ENCODE measurements at regions not wholly inside any gene's neighbourhood (a gene's known extent, or its start where the extent isn't known, plus 50 kb on each side); places are given as distances from the start of the nearest gene placed in this dataset.

DNA sequence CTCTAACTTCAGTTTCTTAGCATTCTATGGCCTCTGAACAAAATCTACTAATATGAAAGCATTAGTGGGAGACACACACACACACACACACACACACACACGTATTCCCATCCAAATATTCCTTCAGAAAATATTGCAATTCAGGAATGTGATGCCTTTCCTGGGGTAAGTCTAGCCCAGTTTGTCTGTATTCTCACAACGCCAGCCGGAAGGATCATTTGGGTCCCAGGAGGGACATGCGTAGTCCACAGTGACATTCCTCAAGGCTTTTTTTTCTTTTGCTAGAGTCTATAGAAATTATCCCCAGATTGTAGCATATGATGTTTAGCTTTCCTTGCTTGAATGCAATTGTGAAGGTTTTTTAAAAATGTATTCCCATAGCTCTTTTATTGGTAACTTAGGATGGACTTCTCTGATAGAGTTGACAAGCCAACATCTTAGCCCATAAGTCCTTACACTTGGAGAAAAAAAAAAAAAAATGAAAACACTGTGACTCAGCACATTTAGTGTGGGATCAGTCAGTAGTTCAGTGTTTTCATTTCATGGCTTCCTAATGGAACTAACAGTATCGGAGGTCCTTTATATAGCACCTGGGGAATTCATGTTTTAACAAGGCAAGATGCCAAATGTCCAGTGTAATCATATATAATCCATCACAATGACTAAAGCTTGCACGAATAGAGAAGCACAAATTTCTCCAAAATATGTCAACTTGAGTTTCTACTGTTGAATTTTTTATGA, 316.5 kb downstream of the DIRAS2 start:
- Histone ChIP-seq H2AK5ac (ENCODE audit: low read depth, low read length) (no peak overlapping the region), H3K9ac (replicated peaks in 1 of 4; ENCODE audit: extremely low read depth in 1 of 4, low read depth in 3 of 4, low read length in 3 of 4) (no peak overlapping the region), H3K27me3 (replicated peaks in 1 of 4; ENCODE audit: control insufficient read depth in 3 of 4, extremely low read depth in 1 of 4, insufficient read depth in 3 of 4, low read length in 3 of 4) (no peaks in the 10 kb centered on the region), H2BK5ac (ENCODE audit: low read depth, low read length) (no peak overlapping the region), H4K5ac (ENCODE audit: insufficient read length, low read depth, low read length) (no peak overlapping the region), H3K79me2 (ENCODE audit: control insufficient read depth in 1 of 2, insufficient read depth in 2 of 2, low read length in 2 of 2) (no peaks in the 10 kb centered on the region), H4K91ac (replicated peaks; ENCODE audit: insufficient read length, low read length) (no peak overlapping the region), H3K18ac (ENCODE audit: extremely low read depth, low read length) (no peak overlapping the region), H3K4me1 (replicated peaks in 1 of 4; ENCODE audit: control insufficient read depth in 3 of 4, insufficient read depth in 4 of 4, low read length in 3 of 4) (no peaks in the 10 kb centered on the region), H3K9me3 (ENCODE audit: insufficient read depth in 2 of 2, low read depth in 1 of 2, low read length in 1 of 2) (no peaks in the 10 kb centered on the region), H3K36me3 (ENCODE audit: control insufficient read depth in 2 of 4, insufficient read depth in 4 of 4, low read length in 3 of 4) (no peaks in the 10 kb centered on the region), H2BK15ac (ENCODE audit: low read length) (no peak overlapping the region), H3K4me3 (ENCODE audit: extremely low read depth in 1 of 4, insufficient read depth in 2 of 4, low read depth in 3 of 4, low read length in 4 of 4) (no peak overlapping the region), H2BK20ac (ENCODE audit: low read length) (no peak overlapping the region), H3K23me2 (ENCODE audit: low read depth, low read length) (no peaks in the 10 kb centered on the region), H4K8ac (ENCODE audit: extremely low read depth, insufficient read depth, low read length) (no peak overlapping the region), H4K20me1 (replicated peaks in 1 of 2; ENCODE audit: control insufficient read depth in 1 of 2, insufficient read depth in 2 of 2, low read length in 2 of 2) (no peaks in the 10 kb centered on the region), H3K56ac (replicated peaks; ENCODE audit: insufficient read length, low read depth, low read length) (no peak overlapping the region), H3K14ac (ENCODE audit: insufficient read length) (no peak overlapping the region), H2AFZ (ENCODE audit: low read length) (no peak overlapping the region), H2BK12ac (ENCODE audit: low read depth, low read length) (no peak overlapping the region), H3K23ac (ENCODE audit: insufficient read length) (no peak overlapping the region), H3K79me1 (ENCODE audit: low read depth, low read length) (no peaks in the 10 kb centered on the region), H2BK120ac (replicated peaks; ENCODE audit: low read depth, low read length) (no peak overlapping the region), H3K27ac (ENCODE audit: low read depth, low read length) (no peak overlapping the region), H3K4me2 (ENCODE audit: insufficient read depth in 1 of 2, low read depth in 2 of 2, low read length in 2 of 2) (no peak overlapping the region), H3K4ac (replicated peaks; ENCODE audit: insufficient read length, low read depth, low read length) (no peak overlapping the region)
- FAIRE-seq (no peak), DNase-seq (ENCODE audit: low read depth in 1 of 2, low spot score in 2 of 2) (no peak)
- ChIA-PET POLR2A (ENCODE audit: partially characterized antibody) (no interaction called here), CTCF (ENCODE audit: partially characterized antibody) (interaction anchor here (0.7 kb wide), 3 partner anchors 9 to 758 kb away, joined by 3 read pairs; no protein-coding TSS in a partner anchor)
- TF ChIP-seq MAFK (IDR thresholded peaks at IDR 0.05; ENCODE audit: low read depth, low read length) = peak; percentile 19; the same call in 1 of the 2 replicates
- peak; percentile 37; the same call in 1 of the 2 replicates for TF ChIP-seq BACH1 (IDR thresholded peaks at IDR 0.05; ENCODE audit: low read length)
- TF ChIP-seq RXRA (IDR thresholded peaks at IDR 0.05; ENCODE audit: insufficient read depth, low read depth, low read length) = no peak
- WGBS, 2 experiments (ENCODE audit: extremely low coverage in 1 of 2, insufficient coverage in 1 of 2, insufficient read length in 1 of 2, insufficient replicate concordance in 2 of 2, low coverage in 1 of 2, low lambda C conversion rate in 2 of 2, missing lambda C conversion rate in 1 of 2) = 85% methylated on average over 6 of the region's 6 CpGs; no CpG with 5 or more reads in 1 of the 2 experiments

All from H1 (cell line).